Right hindlimb (tissue), 1 donor: ENCODE measurements at regions not wholly inside any gene's neighbourhood (a gene's known extent, or its start where the extent isn't known, plus 50 kb on each side); places are given as distances from the start of the nearest gene placed in this dataset.

Experiments
- DNase-seq: peaks from one replicate; pipeline ENCODE4 v3.0.0-alpha.2; 2018

DNA sequence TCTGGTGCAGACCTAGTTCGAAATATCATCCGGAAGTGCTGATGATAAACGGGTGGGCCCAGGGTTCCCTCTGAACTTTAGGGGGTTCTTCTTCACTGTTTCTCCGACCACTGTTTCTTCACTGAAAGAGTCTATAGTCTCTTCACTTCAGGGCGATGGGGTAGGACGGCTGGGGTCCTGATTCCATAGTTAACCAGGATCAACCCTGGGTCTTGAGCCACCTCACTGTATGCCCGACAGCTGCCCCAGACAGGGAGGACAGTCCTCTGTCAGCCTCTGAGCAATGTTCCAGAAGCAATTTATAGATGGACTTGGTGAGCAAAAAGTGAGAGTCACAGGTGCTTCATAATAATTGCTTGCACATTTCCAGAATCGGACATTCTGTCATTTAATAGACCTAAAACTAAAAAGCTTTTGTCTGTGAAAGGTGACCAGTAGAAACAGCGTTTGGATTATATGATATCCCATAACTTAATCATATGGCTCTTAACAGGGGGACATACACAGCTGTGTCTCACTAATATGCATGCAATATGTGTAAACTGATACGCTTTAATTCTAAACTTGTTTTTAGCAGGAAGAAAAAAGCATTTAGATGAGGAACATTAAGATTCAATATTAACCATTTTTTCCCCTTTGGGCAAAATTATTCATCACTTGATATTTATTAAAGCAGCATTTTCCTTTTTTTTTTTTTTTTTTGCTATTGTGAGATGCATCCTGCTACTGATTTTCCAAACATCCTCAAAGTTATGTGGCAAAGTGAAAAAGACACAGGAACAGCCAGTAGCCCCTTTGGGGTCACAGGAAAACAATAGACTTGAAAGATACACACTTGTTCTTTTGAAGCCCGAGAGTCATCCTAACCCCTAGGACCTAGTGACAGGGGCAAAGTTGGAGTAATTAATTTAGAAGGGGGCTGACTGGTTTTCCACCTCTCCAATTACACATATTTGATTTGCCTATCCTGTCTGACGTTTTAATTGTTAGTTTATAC, 277.0 kb downstream of the ZNF536 start:
- no peak for DNase-seq

DNA sequence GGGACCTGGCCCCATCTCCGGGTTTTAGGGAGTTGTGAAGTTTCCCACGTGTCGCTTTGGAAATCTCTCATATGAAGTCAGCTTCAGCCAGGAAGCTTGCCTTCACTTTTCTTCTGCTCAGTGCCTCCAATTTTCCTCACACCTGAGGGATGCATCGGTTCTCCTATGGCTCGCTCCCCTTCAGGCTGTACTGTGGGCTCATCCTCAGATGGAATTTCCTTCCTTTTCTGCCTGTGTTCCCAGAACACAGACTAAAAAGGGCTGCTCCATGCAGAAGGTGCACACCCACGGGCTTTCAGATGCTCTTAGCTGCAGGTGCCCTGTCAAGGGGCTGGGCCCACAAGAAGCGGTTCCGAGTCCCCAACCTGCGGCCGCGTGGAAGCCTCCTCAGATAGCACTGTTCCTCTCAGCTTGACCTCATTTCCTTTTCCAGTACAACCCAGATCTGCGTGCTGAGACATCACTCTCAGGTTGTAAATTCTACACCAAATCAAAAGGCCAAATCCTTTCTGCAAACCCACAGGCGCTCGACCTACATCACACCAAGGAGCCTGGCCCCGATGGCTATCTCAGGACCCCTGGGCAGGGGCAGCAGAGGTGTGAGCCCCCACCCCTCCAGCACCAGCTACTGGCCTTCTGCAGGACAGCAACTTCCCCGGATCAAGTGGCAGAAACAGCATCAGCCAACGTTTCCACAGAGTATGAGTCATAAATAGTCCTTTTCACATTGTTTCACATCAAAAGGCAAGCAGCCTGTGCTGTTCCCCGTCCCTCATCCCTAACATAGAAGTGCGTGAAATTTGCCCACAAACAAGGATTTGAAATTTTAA, 275.9 kb downstream of the ZNF536 start:
- DNase-seq: no peak

DNA sequence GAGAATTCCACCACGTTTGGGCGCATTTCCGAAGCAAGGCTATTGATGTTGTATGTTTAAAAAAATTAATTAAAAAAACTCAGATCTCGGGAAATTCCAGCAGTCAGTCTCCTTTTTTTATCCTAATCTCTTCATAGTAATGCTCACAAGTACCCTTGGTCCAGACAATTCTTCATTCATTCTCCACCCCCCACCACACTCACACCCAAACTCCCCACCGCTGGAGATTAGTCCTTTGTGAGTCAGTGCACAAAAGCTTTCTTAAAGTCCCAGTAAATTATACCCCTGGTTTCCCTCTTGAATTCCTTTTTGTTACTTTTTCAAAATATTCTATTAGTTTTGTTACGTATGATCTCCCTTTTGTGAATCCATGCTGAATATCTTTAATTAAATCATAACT, 274.6 kb downstream of the ZNF536 start:
- DNase-seq: no peak

DNA sequence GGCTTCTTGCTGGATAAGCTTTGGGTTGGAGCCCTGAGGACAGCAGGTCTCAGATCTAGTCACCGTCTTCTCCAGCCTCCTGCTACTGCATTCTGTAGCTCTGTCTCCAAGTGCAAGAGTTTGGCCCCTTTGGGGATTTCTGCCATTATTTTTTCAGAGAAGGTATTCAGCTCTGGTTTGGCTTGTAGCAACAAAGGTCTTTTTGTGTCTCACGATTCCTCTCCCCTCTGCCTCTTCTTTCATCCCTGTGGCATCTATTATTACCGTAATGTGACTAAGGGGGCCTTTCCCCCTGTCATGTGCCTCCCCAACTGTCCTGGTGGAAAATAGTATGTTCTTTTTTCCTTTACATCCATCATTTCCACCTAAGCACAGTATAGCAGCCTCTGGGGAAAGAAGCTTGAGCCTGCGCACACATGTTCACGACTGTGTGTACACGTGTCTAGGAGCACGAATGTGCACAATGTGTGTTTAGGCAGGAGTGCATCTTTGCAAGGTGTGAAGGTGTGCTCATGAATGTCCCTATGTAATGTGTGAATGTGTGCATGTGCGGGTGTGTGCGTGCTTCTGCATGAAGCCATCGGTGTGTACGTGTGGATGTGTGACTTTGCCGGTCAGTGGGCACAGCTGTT, 273.9 kb downstream of the ZNF536 start:
- no peak for DNase-seq

DNA sequence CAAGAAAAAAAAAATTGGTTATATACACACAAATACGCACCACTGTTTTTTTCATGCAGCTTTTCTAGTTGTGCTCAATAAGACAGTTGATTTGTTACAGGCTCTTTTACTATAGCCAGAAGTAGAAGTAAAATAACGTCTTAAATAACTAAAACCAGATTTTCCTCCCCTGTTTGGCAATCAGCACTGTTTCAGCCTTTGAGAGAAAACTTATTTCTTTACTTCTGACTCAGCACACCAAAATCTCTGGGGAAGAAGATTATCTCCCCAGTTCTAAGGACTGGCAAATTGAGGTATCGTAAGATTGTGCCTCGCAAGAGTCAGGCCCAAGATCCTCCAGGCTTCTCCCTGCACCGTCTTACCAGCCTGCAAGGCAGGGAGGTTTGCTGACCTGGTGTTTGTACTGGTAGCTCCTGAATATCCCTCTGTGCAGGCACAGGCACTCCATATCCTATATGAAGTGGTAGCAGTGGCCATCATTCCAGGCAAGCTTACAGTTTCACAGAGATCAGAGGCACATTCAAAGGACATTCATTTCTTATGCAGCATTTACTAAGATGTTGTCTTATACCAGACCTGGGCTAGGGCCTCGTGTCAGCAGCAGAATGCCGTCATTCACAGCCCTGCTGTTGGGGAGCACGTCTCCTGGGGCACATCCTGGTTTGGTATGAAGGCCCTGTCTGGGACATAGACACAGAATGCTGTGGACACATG, 268.2 kb downstream of the ZNF536 start:
- no peak for DNase-seq

DNA sequence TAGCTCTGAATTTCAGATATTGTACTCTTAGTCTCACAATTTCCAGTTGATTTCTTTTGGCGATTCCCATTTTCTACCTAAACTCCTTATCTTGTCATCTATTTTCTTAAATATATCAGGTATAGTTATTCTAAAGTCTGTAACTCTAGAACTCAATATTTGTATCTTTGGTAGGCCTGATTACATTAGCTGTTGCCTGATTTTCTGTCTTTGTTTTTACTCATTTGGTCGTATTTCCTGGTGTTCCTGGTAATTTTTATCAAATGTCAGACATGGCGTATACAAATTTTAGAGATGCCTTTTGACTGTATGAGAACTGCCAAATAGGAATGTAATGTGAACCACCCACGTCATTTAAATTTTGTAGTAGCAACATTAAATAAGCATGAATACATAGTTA, 266.7 kb downstream of the ZNF536 start:
- DNase-seq: no peak

DNA sequence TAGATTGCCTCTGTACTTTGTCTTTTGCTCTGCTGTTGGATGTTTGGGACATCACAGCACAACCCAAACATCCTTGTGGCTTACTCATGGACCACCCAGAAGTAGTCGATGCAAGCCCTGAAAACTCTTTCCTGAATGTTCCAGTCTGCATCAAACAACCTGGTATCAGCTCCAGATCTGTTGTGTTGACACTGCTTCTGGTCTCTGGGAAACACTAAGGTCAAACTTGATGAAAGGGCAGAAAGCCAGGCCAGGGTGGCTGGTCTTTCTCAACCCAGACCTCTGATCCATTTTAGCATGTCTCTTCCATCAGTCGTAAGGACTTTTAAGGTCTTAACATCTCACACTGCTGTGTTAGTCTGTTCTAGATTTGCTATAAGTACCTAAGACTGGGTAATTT, 265.7 kb downstream of the ZNF536 start:
- DNase-seq: no peak

DNA sequence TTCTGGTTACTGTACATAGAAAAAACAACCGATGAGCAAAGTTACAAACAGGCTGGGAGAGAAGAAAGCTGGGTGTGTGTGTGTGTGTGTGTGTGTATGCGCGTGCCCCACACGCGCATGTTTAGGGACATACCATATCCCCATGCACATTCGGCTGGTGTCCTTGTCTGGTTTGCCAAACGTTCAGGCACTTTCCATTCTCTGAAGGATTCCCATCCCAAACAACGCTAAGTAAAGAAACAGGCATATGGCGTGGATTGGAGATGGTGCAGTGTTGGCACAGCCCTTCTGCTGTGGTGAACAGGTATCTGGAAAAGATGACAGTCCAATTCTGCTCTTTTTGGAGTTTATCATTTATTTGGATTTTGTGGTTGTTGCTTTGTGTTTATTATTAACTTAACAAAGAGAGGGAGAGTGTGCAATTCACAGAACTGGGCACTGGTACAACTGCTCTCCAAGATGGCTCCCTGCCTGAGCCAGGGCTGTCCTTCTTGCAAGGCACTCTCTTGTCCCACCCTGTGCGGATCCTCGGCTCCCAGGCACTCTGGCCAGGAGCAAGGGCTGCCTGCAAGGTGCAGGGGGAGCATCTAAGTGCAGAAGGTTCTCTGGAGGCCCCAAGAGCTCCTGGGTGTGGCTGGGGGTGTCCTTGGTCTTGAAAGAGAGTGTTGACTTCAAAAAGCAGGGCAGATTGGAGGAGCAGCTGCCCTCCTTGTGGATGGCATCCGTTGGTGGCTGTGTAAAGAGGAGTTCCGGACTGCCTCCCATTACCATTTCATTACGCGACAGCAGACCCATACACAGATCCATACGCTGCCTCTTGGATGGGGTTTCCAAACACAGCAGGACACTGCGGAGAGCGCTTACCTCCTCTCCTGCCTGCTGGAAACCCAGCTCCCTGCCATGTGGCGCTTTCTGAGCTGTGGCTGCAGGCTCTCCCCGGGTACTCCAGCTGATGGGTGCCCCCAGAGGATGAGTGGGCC, 263.1 kb downstream of the ZNF536 start:
- no peak for DNase-seq

DNA sequence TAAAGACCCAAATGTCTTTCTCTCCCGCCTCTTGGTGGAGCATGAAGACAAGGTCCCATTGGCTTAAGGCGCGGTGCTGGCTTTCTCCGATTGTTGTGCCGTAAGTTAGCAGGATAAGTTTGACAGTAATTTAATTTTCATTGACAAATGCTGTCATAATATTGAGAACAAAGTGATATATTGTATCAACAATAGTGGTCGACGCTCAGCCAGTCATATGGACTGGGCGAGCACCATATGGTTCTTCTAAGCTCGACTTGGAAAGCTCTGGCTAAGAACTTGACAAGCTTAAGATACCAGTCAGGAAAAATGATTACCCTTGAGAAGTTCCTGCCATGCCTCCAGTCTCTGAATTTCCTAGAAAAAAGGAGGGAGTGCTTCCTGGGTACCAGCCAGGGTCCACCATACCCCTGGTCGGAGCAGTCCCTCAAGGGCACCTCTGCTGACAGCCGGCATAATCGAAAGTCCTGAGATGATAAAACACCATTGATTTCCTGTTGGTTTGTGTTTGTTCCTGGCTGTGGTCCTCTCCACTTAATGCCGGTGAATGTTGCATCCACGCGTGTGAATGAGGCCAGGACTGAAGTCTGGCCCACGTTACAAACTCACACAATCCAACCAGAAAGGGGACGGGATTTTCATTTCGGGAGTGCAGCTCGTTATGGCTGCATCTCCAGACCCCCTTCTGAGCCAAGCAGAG, 262.1 kb downstream of the ZNF536 start:
- DNase-seq: no peak

DNA sequence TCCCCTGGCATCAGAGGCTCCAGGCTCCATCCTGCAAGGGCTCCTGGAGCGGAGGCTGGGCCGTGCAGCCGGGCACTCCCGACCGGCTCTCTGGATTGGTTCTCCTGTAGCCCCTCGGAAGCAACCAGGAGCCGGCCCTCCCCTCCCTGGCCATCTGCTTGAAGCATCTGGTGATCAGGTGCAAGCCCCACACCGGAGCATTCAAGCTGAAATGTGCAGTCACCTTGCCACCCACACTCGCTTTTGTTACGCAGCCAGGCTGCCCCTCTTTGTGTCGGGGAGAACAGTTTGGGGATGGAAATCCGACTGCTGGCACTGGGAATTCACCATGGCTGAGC, 258.8 kb downstream of the ZNF536 start:
- no peak for DNase-seq

DNA sequence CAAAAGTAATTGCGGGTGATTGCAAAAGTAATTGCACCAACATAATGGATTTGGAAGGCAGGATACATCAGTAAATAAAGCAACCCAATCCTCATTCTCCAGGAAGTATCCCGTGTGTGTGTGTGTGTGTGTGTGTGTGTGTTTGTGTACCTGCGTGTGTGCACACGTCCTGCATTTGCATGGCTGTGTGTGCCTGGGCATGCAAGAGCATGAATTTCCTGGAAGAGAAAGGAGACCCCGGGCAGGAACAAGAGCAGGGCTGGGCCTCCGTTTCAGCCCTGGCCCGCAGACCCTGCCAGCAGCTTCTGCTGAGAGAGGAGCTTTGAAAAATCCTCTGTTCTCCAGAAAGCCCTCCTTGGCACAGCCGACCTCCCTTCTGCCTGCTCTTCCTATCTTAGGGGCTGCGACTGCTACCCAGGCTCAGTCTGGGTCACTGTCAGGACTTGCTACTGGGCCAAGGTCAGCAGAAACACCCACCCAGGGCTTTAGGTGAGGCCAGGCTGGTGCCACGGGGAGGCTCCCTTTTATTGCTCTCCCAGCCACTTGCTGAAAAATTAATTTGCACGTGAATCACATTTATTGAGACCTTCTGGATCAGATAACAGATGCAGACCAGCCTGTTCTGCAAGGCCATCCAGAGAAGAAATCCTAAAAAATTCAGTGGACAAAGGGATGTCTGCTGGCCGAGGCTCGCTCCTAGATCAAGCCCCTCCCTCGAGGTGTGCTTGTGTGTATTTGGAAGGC, 258.3 kb downstream of the ZNF536 start:
- DNase-seq: no peak

DNA sequence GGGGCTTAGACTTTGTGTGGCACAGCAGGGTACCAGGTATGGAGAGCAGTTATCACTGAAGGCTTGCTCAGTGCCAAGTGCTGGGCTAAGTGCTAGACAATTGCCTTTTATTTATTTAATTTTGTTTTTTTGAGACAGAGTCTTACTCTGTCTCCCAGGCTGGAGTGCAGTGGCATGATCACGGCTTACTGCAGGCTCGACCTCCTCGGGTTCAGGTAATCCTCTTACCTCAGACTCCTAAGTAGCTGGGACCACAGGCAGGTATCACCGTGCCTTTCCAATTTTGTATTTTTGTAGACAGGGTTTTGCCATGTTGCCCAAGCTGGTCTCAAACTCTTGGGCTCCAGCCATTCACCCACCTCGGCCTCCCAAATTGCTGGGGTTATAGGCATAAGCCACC, 256.9 kb downstream of the ZNF536 start:
- no peak for DNase-seq

DNA sequence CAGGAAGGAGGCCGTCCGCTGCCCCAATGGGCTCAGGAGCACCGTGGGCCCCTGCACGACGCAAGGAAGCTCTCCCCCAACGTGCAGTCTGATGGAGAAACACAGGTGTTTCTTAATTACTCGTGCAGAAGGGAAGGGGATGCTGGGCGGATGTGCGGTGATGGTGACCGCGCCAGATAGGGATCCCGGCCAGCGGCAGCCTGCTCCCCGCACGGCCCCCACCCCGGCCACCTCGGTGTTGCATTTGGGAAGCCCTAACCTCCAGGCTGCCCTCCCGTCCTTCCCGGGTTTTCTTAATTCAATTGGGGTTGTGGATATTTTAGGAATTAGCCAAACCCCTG, 254.4 kb downstream of the ZNF536 start:
- no peak for DNase-seq

DNA sequence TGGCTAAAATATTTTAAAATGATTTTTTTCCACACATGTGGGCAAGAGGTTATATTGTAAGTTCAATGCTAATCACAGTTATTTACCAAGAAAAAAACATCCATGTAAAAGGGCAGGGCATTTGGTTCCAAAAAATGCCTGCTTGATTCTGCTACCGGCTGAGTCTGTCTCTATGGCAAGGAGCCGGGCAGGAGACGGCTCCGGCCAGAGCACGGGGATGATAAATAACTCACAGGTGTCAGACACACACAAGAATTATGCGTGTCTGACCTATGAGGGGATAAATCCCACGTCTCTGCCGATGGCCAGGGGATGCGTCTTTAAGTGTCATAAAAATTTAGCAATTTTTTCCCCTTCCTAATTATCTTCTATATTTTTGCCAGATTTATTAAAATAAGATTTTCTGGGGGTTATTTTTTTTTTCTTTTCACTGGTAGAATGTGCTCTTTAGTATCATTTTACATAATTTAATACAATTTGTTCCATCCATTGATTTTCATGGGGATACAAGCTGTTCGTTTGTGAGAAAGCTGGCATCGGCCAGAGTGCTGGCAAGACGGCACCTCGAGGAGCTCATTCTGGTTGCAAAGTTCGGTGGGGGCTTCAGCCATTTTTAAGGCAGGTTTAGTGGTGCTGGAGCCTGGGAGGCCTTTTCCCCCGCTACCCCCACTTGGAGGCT, 253.9 kb downstream of the ZNF536 start:
- DNase-seq: no peak

DNA sequence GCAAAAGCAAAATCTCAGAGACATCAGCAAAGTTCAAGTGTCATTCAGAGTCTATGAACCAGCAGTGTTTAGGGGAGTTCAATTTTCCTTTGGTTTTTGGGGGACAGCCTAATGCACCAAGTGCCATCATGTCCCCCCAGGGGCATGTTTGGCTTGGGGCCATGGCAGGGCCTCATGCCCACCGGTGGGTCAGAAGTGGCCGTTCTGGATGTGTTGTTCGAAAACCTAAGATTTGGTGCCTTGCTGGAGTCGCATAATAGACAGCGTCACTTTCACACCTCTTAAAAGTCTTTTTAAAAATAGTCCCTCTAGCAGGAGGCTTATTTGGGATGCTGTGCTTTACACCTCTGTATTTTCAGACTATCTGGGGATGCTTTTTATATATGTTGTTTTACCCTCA, 250.1 kb downstream of the ZNF536 start:
- no peak for DNase-seq

DNA sequence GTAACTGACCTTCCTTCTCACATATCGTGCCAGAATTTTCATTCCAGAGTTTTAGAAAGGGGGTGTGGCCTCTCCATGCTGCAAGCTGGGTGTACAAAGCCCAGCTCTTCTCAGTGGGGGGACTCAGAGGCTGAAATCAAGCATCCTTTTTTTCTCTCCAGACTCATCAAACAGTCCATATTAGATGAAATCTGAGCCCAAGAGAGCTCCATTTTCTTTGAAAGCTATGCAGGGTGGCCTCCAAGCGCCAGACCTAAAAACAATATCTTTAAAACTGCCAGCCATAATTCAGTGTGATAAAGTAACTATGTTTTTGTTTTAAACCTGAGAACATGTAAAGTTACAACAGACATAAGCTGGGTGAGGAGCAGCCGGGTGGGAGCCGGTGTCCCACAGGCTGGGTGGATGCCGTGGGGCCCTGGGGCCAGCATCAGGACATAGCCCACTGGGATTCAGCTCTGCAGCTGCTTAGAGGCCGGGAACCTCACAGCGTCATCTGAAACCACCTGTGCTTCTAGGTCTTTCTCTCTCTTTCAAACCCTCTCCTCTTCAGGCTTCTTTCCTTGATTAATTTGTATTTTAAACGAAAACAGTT, 249.2 kb downstream of the ZNF536 start:
- no peak for DNase-seq

DNA sequence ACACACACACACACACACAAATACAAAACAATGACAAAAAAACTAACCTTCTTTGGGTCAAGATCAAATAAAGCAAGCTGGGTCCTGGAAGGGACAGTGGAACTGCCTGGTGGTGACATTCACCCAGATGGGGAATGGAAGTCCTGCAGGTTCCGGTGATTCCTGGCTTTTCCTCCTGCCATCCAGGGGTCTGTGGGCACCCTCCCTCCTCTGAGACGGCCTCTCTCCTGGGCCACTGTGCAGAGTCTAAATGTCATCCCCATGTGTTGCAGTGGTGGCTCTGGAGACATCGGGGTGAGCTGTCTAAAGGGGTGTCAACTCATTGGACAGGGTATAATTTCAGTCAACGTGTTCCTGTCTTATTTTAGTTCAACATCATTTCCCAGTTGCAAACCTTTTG, 248.2 kb downstream of the ZNF536 start:
- DNase-seq: no peak

DNA sequence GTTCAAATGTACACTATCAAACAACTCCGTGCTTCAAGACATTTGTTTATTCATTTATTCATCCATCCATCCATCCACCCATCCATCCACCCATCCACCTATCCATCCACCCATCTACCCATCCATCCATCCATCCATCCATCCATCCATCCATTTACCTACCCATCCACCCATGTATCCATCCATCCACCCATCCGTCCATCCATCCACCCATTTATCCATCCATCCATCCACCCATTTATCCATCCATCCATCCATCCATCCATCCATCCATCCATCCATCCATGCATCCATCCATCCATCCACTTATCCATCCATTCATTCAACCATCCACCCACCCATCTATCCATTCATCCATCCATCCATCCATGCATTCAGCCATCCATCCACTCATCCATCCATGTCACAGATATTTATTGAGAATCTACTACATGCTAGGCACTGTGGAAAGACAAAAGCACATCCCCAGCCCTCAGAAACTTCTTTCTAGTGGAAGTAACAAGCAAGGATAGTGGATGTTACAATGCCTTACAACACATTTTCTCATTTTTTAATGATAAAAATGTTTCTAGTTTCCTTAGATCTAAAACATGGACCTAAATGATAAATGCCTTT, 237.6 kb downstream of the ZNF536 start:
- DNase-seq: no peak

DNA sequence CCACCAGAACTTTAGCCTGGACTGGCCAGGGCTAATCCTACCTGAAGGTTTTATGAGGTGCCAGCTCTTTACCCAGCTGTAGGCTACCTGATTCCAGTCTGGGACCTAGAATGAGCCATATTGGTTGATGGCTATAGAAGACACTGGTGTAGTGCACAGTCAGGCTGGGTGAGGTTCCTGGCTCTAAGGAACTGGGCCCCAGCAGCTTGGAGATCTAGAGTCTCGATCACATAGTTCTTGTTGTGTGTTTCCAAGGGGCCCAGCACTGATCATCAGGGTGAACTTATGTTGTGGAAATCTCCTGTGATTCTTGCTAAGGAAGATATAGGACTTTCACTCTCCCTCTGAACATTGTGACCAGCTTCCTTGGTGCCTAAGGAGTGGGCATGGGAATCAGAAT, 236.3 kb downstream of the ZNF536 start:
- no peak for DNase-seq
